Choroid plexus epithelial cell (primary cell): ENCODE measurements at regions not wholly inside any gene's neighbourhood (a gene's known extent, or its start where the extent isn't known, plus 50 kb on each side); places are given as distances from the start of the nearest gene placed in this dataset.

Experiments used
- DNase-seq: peaks from one replicate; pipeline ENCODE4 v3.0.0-alpha.2; 2010; ENCODE audit warnings: low read depth
- H3K4me3 ChIP-seq: 2 replicates; pipeline ENCODE4 v1.5.1; 2011; ENCODE audit warnings: low read depth, mild to moderate bottlenecking, control low read depth, low read length, moderate library complexity
- CTCF ChIP-seq: conservative IDR thresholded peaks from 2 replicates; pipeline ENCODE4 v1.5.1; 2011; ENCODE audit warnings: low read depth, mild to moderate bottlenecking, control low read depth, inconsistent platforms, low read length, moderate library complexity

- no peak for TF ChIP-seq CTCF
- no peak overlapping the region for H3K4me3 ChIP-seq
- DNase-seq: no peak
Observed at GRCh38 chr3:25252291-25252690, 175.8 kb upstream of the RARB start.

GRCh38 chr3:25257026-25257425 lies 171.0 kb upstream of the RARB start:
- H3K4me3 ChIP-seq: no peak overlapping the region
- no peak for TF ChIP-seq CTCF
- peak; percentile 67 for DNase-seq

GRCh38 chr3:25259871-25260270 lies 168.2 kb upstream of the RARB start:
- DNase-seq: peak; percentile 60
- no peak for TF ChIP-seq CTCF
- no peak overlapping the region for H3K4me3 ChIP-seq

- no peak for DNase-seq
- TF ChIP-seq CTCF: no peak
- H3K4me3 ChIP-seq: no peak overlapping the region
Observed at GRCh38 chr3:25262322-25262721, 165.7 kb upstream of the RARB start.

- DNase-seq: no peak
- no peak overlapping the region for H3K4me3 ChIP-seq
- no peak for TF ChIP-seq CTCF
Observed at GRCh38 chr3:25265284-25265683, 162.8 kb upstream of the RARB start.

- no peak for DNase-seq
- no peak overlapping the region for H3K4me3 ChIP-seq
- no peak for TF ChIP-seq CTCF
Observed at GRCh38 chr3:25266677-25267076, 161.4 kb upstream of the RARB start.

- DNase-seq: no peak
- TF ChIP-seq CTCF: no peak
- no peak overlapping the region for H3K4me3 ChIP-seq
Observed at GRCh38 chr3:25272090-25272489, 156.0 kb upstream of the RARB start.
